Tibial nerve (tissue), 3 donors: ENCODE measurements at regions not wholly inside any gene's neighbourhood (a gene's known extent, or its start where the extent isn't known, plus 50 kb on each side); places are given as distances from the start of the nearest gene placed in this dataset.

Source experiments
- POLR2A ChIP-seq, 2 donors: fragments of 450-650 bp; IDR thresholded peaks; one replicate each; pipeline ENCODE4 v1.6.1; 2017; ENCODE audit warnings: antibody characterized with exemption in 2 of 2, mild to moderate bottlenecking in 2 of 2, moderate library complexity in 2 of 2
- TF ChIP-seq, protein P1 (sequence below), 5 experiments: fragments of 200-600 bp in 3 of 5; fragments of 450-650 bp in 2 of 5; sonication (generic) in 3 of 5; IDR thresholded peaks; one replicate each; pipeline ENCODE4 v1.5.1; 2016 to 2019; ENCODE audit warnings: antibody characterized with exemption in 5 of 5, mild to moderate bottlenecking in 3 of 5, moderate library complexity in 2 of 5

DNA sequence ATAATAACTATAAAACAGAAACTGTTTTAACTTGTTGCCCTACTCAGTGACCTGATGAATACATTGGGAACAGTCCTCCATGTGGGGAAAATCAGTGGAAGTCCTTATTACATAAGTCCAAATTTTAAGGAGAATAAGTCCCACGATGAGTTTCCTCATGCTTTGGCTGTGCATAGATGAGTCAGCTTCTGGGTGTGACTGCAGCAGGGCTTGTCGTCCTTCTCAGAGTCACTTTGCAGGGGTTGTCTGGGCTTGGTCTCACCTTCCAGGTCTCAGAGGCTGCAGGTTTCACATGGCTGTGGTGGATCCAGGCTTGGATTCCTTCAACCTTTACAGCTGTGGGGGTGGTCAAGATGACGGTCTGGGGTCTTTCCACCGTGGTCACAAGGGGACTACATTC lies 85.6 kb downstream of the SLC25A15 start:
- no peak for TF ChIP-seq POLR2A (IDR thresholded peaks at IDR 0.05)
- TF ChIP-seq, protein P1, sequence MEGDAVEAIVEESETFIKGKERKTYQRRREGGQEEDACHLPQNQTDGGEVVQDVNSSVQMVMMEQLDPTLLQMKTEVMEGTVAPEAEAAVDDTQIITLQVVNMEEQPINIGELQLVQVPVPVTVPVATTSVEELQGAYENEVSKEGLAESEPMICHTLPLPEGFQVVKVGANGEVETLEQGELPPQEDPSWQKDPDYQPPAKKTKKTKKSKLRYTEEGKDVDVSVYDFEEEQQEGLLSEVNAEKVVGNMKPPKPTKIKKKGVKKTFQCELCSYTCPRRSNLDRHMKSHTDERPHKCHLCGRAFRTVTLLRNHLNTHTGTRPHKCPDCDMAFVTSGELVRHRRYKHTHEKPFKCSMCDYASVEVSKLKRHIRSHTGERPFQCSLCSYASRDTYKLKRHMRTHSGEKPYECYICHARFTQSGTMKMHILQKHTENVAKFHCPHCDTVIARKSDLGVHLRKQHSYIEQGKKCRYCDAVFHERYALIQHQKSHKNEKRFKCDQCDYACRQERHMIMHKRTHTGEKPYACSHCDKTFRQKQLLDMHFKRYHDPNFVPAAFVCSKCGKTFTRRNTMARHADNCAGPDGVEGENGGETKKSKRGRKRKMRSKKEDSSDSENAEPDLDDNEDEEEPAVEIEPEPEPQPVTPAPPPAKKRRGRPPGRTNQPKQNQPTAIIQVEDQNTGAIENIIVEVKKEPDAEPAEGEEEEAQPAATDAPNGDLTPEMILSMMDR (IDR thresholded peaks at IDR 0.05), result no peak
